ENCODE measurements at regions not wholly inside any gene's neighbourhood (a gene's known extent, or its start where the extent isn't known, plus 50 kb on each side); places are given as distances from the start of the nearest gene placed in this dataset.

DNA sequence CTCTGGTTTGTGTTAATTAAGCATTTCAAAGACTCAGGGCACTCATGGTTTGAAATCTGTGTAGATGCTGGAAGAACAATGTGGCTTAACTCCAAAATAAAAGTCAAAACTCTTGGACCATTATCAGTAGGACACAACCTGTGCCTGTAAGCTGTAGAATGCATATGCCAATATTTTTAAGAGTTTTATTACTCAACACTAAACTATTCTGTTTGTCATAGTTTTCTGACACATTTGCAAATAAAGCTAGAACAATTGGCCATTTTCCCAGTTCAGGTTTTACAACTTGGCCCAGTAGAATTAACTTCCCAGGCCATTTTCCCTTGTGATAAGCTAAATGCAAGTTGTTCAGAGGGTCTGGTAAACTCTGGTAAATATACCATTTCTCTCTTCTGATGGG lies 713.1 kb downstream of the CBLN2 start:
- no peaks in the 10 kb centered on the region for H3K4me1 ChIP-seq (ENCODE audit: control insufficient read depth in 1 of 2, insufficient read depth in 2 of 2, low read length in 2 of 2)
- no peaks in the 10 kb centered on the region for H3K36me3 ChIP-seq (replicated peaks in 1 of 2; ENCODE audit: control insufficient read depth in 1 of 2, insufficient read depth in 2 of 2, low read length in 2 of 2)
- no peak for DNase-seq
- Mint-ChIP-seq H3K36me3 (no peaks in the 10 kb centered on the region), H3K9me3 (peaks cover 0 to 12% (median 2%) of the 10 kb centered on the region in 7 donors), H3K27me3 (ENCODE audit: low read depth in 3 of 3) (no peaks in the 10 kb centered on the region), H3K4me1 (no peaks in the 10 kb centered on the region), H3K4me3 (no peak overlapping the region), H3K27ac (no peak overlapping the region)
- H3K9ac ChIP-seq (ENCODE audit: insufficient read depth, low read length, poor library complexity, severe bottlenecking) = no peak overlapping the region
- no peak overlapping the region for H3K4me2 ChIP-seq (replicated peaks; ENCODE audit: extremely low read depth, low read length, poor library complexity, severe bottlenecking)
- no peaks in the 10 kb centered on the region for H4K20me1 ChIP-seq (ENCODE audit: insufficient read depth, low read length)
- no peak overlapping the region for H2AFZ ChIP-seq (ENCODE audit: insufficient read depth, low read depth, low read length, poor library complexity, severe bottlenecking)
- H3K9me3 ChIP-seq (replicated peaks in 1 of 2; ENCODE audit: control insufficient read depth in 1 of 2, insufficient read depth in 1 of 2, low read length in 2 of 2) = no peaks in the 10 kb centered on the region
- no peaks in the 10 kb centered on the region for H3K27me3 ChIP-seq (ENCODE audit: control insufficient read depth in 2 of 2, insufficient read depth in 2 of 2, low read length in 2 of 2)
- no peak overlapping the region for H3K27ac ChIP-seq (ENCODE audit: low read depth in 1 of 2, low read length in 2 of 2)
- intact Hi-C loops (cut with micrococcal nuclease) = no loop called here
- H3K79me2 ChIP-seq (ENCODE audit: insufficient read depth, low read length) = no peaks in the 10 kb centered on the region
- H3K4me3 ChIP-seq (replicated peaks in 1 of 3; ENCODE audit: low read depth in 2 of 3, low read length in 3 of 3) = no peak overlapping the region
- TF ChIP-seq, protein P1, sequence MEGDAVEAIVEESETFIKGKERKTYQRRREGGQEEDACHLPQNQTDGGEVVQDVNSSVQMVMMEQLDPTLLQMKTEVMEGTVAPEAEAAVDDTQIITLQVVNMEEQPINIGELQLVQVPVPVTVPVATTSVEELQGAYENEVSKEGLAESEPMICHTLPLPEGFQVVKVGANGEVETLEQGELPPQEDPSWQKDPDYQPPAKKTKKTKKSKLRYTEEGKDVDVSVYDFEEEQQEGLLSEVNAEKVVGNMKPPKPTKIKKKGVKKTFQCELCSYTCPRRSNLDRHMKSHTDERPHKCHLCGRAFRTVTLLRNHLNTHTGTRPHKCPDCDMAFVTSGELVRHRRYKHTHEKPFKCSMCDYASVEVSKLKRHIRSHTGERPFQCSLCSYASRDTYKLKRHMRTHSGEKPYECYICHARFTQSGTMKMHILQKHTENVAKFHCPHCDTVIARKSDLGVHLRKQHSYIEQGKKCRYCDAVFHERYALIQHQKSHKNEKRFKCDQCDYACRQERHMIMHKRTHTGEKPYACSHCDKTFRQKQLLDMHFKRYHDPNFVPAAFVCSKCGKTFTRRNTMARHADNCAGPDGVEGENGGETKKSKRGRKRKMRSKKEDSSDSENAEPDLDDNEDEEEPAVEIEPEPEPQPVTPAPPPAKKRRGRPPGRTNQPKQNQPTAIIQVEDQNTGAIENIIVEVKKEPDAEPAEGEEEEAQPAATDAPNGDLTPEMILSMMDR (IDR thresholded peaks at IDR 0.05) = no peak

DNA sequence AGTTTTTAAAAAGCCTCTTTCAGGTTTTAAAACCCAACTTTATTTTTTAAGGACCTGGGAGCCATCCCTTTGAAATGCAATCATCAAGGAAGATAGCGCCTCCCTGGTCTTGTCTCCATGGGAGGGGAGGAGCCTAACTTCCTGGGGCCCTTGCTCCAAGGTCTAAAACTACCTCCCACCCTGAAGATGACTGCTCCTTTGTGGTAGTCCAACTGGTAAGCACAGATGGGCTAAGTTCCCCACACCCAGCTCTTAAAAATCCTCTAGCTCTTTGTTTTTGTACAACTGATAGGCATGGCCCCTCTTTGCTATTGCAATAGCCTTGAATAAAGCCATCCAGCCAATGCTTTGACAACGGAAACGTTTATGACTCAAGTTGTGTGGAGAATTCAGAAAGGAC lies 716.8 kb downstream of the CBLN2 start:
- Mint-ChIP-seq H3K4me3 (no peak overlapping the region), H3K27me3 (ENCODE audit: low read depth in 3 of 3) (no peaks in the 10 kb centered on the region), H3K9me3 (peaks cover 0 to 4% (median 0%) of the 10 kb centered on the region in 7 donors), H3K27ac (no peak overlapping the region), H3K4me1 (no peaks in the 10 kb centered on the region), H3K36me3 (no peaks in the 10 kb centered on the region)
- Histone ChIP-seq H3K4me2 (replicated peaks; ENCODE audit: extremely low read depth, low read length, poor library complexity, severe bottlenecking) (no peak overlapping the region), H3K36me3 (replicated peaks in 1 of 2; ENCODE audit: control insufficient read depth in 1 of 2, insufficient read depth in 2 of 2, low read length in 2 of 2) (no peaks in the 10 kb centered on the region), H3K4me3 (replicated peaks in 1 of 3; ENCODE audit: low read depth in 2 of 3, low read length in 3 of 3) (no peak overlapping the region), H3K4me1 (ENCODE audit: control insufficient read depth in 1 of 2, insufficient read depth in 2 of 2, low read length in 2 of 2) (no peaks in the 10 kb centered on the region), H3K79me2 (ENCODE audit: insufficient read depth, low read length) (no peaks in the 10 kb centered on the region), H4K20me1 (ENCODE audit: insufficient read depth, low read length) (no peaks in the 10 kb centered on the region), H3K27ac (ENCODE audit: low read depth in 1 of 2, low read length in 2 of 2) (no peak overlapping the region), H3K9ac (ENCODE audit: insufficient read depth, low read length, poor library complexity, severe bottlenecking) (no peak overlapping the region), H3K27me3 (ENCODE audit: control insufficient read depth in 2 of 2, insufficient read depth in 2 of 2, low read length in 2 of 2) (no peaks in the 10 kb centered on the region), H2AFZ (ENCODE audit: insufficient read depth, low read depth, low read length, poor library complexity, severe bottlenecking) (no peak overlapping the region), H3K9me3 (replicated peaks in 1 of 2; ENCODE audit: control insufficient read depth in 1 of 2, insufficient read depth in 1 of 2, low read length in 2 of 2) (no peaks in the 10 kb centered on the region)
- 83% methylated on average over 2 of the region's 3 CpGs for WGBS (ENCODE audit: insufficient coverage)
- TF ChIP-seq, protein P1 (IDR thresholded peaks at IDR 0.05) = no peak
- intact Hi-C loops (cut with micrococcal nuclease) = no loop called here
- no peak for DNase-seq

Measured in CD14-positive monocyte (primary cell).